Erythroblast (primary cell): ENCODE measurements at regions not wholly inside any gene's neighbourhood (a gene's known extent, or its start where the extent isn't known, plus 50 kb on each side); places are given as distances from the start of the nearest gene placed in this dataset.

Source experiments
- GATA1 ChIP-seq: IDR thresholded peaks from 2 replicates; pipeline ENCODE4 v1.6.1; 2011; ENCODE audit warnings: low read depth, mild to moderate bottlenecking, control low read depth, low read length, moderate library complexity
- POLR2A ChIP-seq: IDR thresholded peaks from 2 replicates; pipeline ENCODE4 v1.6.1; 2011; ENCODE audit warnings: mild to moderate bottlenecking, low read length

GRCh38 chr18:61722247-61722646 lies 170.6 kb downstream of the RNF152 start:
- TF ChIP-seq POLR2A (no peak), GATA1 (no peak)
